Muscle layer of colon (tissue), 2 donors: ENCODE measurements at regions not wholly inside any gene's neighbourhood (a gene's known extent, or its start where the extent isn't known, plus 50 kb on each side); places are given as distances from the start of the nearest gene placed in this dataset.

ENCODE experiments used
- H3K27ac ChIP-seq: one replicate; pipeline ENCODE4 v1.7.0; 2013; ENCODE audit warnings: low read depth, mild to moderate bottlenecking, low read length, moderate library complexity
- H3K27me3 ChIP-seq, 2 donors: one replicate each; pipeline ENCODE4 v1.7.0; 2013; ENCODE audit warnings: low read length in 2 of 2, mild to moderate bottlenecking in 2 of 2; ENCODE audit not compliant: insufficient read depth in 2 of 2, control insufficient read depth in 1 of 2
- H3K36me3 ChIP-seq: one replicate; pipeline ENCODE4 v1.7.0; 2013; ENCODE audit warnings: mild to moderate bottlenecking, low read length; ENCODE audit not compliant: insufficient read depth
- H3K4me1 ChIP-seq: one replicate; pipeline ENCODE4 v1.7.0; 2013; ENCODE audit warnings: mild to moderate bottlenecking, low read length; ENCODE audit not compliant: insufficient read depth
- H3K4me3 ChIP-seq, 2 donors: one replicate each; pipeline ENCODE4 v1.7.0; 2013; ENCODE audit warnings: low read length in 2 of 2, low read depth in 1 of 2, mild to moderate bottlenecking in 1 of 2, moderate library complexity in 1 of 2
- H3K9ac ChIP-seq: one replicate; pipeline ENCODE4 v1.7.0; 2013; ENCODE audit warnings: low read length
- H3K9me3 ChIP-seq: one replicate; pipeline ENCODE4 v1.7.0; 2013; ENCODE audit warnings: mild to moderate bottlenecking, low read length
- donor health status: abdominal sarcoma.
- donor health status: Adenocarcinoma of cecum.

- Histone ChIP-seq H3K36me3 (no peaks in the 10 kb centered on the region), H3K4me1 (no peaks in the 10 kb centered on the region), H3K9me3 (no peaks in the 10 kb centered on the region), H3K27me3 (no peaks in the 10 kb centered on the region), H3K9ac (no peak overlapping the region), H3K4me3 (no peak overlapping the region), H3K27ac (no peak overlapping the region)
These were observed 105.9 kb upstream of the ID2 start for GRCh38 chr2:8575834-8576423.

GRCh38 chr2:8576525-8577167 lies 105.2 kb upstream of the ID2 start:
- H3K9me3 ChIP-seq = no peaks in the 10 kb centered on the region
- H3K4me3 ChIP-seq = no peak overlapping the region
- no peaks in the 10 kb centered on the region for H3K36me3 ChIP-seq
- H3K9ac ChIP-seq = no peak overlapping the region
- H3K27me3 ChIP-seq = no peaks in the 10 kb centered on the region
- H3K4me1 ChIP-seq = no peaks in the 10 kb centered on the region
- no peak overlapping the region for H3K27ac ChIP-seq

- no peaks in the 10 kb centered on the region for H3K27me3 ChIP-seq
These were observed 104.3 kb upstream of the ID2 start for GRCh38 chr2:8577573-8577972.

GRCh38 chr2:8578335-8579244 lies 103.3 kb upstream of the ID2 start:
- Histone ChIP-seq H3K4me3 (no peak overlapping the region), H3K9me3 (no peaks in the 10 kb centered on the region), H3K27ac (no peak overlapping the region), H3K36me3 (no peaks in the 10 kb centered on the region), H3K9ac (no peak overlapping the region), H3K4me1 (no peaks in the 10 kb centered on the region), H3K27me3 (no peaks in the 10 kb centered on the region)

More at GRCh38 chr2:8577573-8577972, 104.3 kb upstream of the ID2 start:
- Histone ChIP-seq H3K27ac (no peak overlapping the region), H3K36me3 (no peaks in the 10 kb centered on the region), H3K9ac (no peak overlapping the region), H3K9me3 (no peaks in the 10 kb centered on the region), H3K4me1 (no peaks in the 10 kb centered on the region), H3K4me3 (no peak overlapping the region)

GRCh38 chr2:8579485-8580085 lies 102.3 kb upstream of the ID2 start:
- H3K4me1 ChIP-seq = peaks cover 5% of the 10 kb centered on the region
- no peaks in the 10 kb centered on the region for H3K27me3 ChIP-seq
- H3K36me3 ChIP-seq = no peaks in the 10 kb centered on the region
- H3K4me3 ChIP-seq = no peak overlapping the region
- H3K27ac ChIP-seq = no peak overlapping the region
- H3K9me3 ChIP-seq = no peaks in the 10 kb centered on the region
- no peak overlapping the region for H3K9ac ChIP-seq

- Histone ChIP-seq H3K9me3 (no peaks in the 10 kb centered on the region), H3K27me3 (no peaks in the 10 kb centered on the region), H3K9ac (no peak overlapping the region), H3K4me3 (no peak overlapping the region), H3K4me1 (peaks cover 5% of the 10 kb centered on the region), H3K36me3 (no peaks in the 10 kb centered on the region), H3K27ac (no peak overlapping the region)
These were observed 101.3 kb upstream of the ID2 start for GRCh38 chr2:8580316-8581233.

GRCh38 chr2:8581234-8581561 lies 100.7 kb upstream of the ID2 start:
- no peaks in the 10 kb centered on the region for H3K9me3 ChIP-seq
- no peak overlapping the region for H3K27ac ChIP-seq
- H3K4me3 ChIP-seq = no peak overlapping the region
- H3K4me1 ChIP-seq = peaks cover 5% of the 10 kb centered on the region
- no peak overlapping the region for H3K9ac ChIP-seq
- H3K27me3 ChIP-seq = no peaks in the 10 kb centered on the region
- H3K36me3 ChIP-seq = no peaks in the 10 kb centered on the region

GRCh38 chr2:8581601-8582041 lies 100.2 kb upstream of the ID2 start:
- Histone ChIP-seq H3K27me3 (no peaks in the 10 kb centered on the region), H3K27ac (no peak overlapping the region), H3K4me1 (peaks cover 5% of the 10 kb centered on the region), H3K4me3 (no peak overlapping the region), H3K9me3 (no peaks in the 10 kb centered on the region), H3K9ac (no peak overlapping the region), H3K36me3 (no peaks in the 10 kb centered on the region)

GRCh38 chr2:8582191-8582590 lies 99.7 kb upstream of the ID2 start:
- Histone ChIP-seq H3K4me3 (no peak overlapping the region), H3K27me3 (no peaks in the 10 kb centered on the region), H3K4me1 (peaks cover 5% of the 10 kb centered on the region), H3K9me3 (no peaks in the 10 kb centered on the region), H3K27ac (peak overlapping the region; percentile 7), H3K9ac (no peak overlapping the region), H3K36me3 (no peaks in the 10 kb centered on the region)

GRCh38 chr2:8582651-8583399 lies 99.0 kb upstream of the ID2 start:
- no peak overlapping the region for H3K9ac ChIP-seq
- H3K4me1 ChIP-seq = peaks cover 5% of the 10 kb centered on the region
- no peaks in the 10 kb centered on the region for H3K36me3 ChIP-seq
- H3K9me3 ChIP-seq = no peaks in the 10 kb centered on the region
- H3K27ac ChIP-seq = peak overlapping the region; percentile 7
- H3K4me3 ChIP-seq = peak overlapping the region in 1 of 2 donors; percentile 9
- H3K27me3 ChIP-seq = no peaks in the 10 kb centered on the region
